GM12878 (cell line): ENCODE measurements at regions not wholly inside any gene's neighbourhood (a gene's known extent, or its start where the extent isn't known, plus 50 kb on each side); places are given as distances from the start of the nearest gene placed in this dataset.

Experiments
- CREB1 ChIP-seq: IDR thresholded peaks from 2 replicates; pipeline ENCODE4 v1.6.1; 2012; ENCODE audit warnings: low read depth, mild to moderate bottlenecking, inconsistent platforms
- CREM ChIP-seq: IDR thresholded peaks from 2 replicates; pipeline ENCODE4 v1.6.1; 2014; ENCODE audit warnings: antibody characterized with exemption, low read depth
- ETV6 ChIP-seq, 2 experiments: fragments of 450-650 bp in 1 of 2; IDR thresholded peaks in 1 of 2; conservative IDR thresholded peaks in 1 of 2; 2 replicates each; pipeline ENCODE4 v1.6.1; 2014; ENCODE audit warnings: antibody characterized with exemption in 1 of 2, borderline replicate concordance in 1 of 2, low read depth in 1 of 2, mild to moderate bottlenecking in 1 of 2, moderate library complexity in 1 of 2
- ZNF24 ChIP-seq: fragments of 450-650 bp; IDR thresholded peaks from 2 replicates; pipeline ENCODE4 v1.6.1; 2017; ENCODE audit warnings: antibody characterized with exemption, mild to moderate bottlenecking
- TF ChIP-seq, protein P1 (sequence below): IDR thresholded peaks from 2 replicates; pipeline ENCODE4 v1.6.1; 2012; ENCODE audit warnings: improper control_type of control experiment, low read depth, low read length; ENCODE audit not compliant: insufficient replicate concordance
- TF ChIP-seq, protein P2 (sequence below): fragments of 450-650 bp; IDR thresholded peaks from 2 replicates; pipeline ENCODE4 v1.6.1; 2016; ENCODE audit warnings: mild to moderate bottlenecking
- TF ChIP-seq, protein P3 (sequence below): fragments of 450-650 bp; formaldehyde crosslinking; IDR thresholded peaks from 2 replicates; pipeline ENCODE4 v1.4.0; 2022; ENCODE audit warnings: mild to moderate bottlenecking, moderate library complexity

DNA sequence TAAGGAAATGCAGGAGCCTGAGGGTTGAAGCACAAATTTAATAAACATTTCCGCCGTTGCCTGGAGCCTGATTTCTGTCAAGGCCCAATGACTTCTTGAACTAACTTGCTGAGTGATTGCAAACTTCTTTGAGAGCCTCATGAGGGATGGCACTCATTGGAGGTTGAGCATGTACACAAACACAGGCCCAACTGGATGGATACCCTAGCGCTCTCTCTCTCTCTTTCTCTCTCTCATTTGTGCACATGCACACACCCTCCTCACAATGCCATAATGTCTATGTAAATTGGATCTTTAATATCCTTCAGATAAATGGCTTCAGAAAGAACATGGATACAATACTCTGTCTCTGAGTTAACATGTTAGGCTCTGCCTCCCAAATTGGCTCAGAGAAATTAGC, 597.7 kb upstream of the CADM1 start (continued):
- TF ChIP-seq, protein P1, sequence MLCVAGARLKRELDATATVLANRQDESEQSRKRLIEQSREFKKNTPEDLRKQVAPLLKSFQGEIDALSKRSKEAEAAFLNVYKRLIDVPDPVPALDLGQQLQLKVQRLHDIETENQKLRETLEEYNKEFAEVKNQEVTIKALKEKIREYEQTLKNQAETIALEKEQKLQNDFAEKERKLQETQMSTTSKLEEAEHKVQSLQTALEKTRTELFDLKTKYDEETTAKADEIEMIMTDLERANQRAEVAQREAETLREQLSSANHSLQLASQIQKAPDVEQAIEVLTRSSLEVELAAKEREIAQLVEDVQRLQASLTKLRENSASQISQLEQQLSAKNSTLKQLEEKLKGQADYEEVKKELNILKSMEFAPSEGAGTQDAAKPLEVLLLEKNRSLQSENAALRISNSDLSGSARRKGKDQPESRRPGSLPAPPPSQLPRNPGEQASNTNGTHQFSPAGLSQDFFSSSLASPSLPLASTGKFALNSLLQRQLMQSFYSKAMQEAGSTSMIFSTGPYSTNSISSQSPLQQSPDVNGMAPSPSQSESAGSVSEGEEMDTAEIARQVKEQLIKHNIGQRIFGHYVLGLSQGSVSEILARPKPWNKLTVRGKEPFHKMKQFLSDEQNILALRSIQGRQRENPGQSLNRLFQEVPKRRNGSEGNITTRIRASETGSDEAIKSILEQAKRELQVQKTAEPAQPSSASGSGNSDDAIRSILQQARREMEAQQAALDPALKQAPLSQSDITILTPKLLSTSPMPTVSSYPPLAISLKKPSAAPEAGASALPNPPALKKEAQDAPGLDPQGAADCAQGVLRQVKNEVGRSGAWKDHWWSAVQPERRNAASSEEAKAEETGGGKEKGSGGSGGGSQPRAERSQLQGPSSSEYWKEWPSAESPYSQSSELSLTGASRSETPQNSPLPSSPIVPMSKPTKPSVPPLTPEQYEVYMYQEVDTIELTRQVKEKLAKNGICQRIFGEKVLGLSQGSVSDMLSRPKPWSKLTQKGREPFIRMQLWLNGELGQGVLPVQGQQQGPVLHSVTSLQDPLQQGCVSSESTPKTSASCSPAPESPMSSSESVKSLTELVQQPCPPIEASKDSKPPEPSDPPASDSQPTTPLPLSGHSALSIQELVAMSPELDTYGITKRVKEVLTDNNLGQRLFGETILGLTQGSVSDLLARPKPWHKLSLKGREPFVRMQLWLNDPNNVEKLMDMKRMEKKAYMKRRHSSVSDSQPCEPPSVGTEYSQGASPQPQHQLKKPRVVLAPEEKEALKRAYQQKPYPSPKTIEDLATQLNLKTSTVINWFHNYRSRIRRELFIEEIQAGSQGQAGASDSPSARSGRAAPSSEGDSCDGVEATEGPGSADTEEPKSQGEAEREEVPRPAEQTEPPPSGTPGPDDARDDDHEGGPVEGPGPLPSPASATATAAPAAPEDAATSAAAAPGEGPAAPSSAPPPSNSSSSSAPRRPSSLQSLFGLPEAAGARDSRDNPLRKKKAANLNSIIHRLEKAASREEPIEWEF: no peak
- TF ChIP-seq ZNF24: no peak
- TF ChIP-seq, protein P2, sequence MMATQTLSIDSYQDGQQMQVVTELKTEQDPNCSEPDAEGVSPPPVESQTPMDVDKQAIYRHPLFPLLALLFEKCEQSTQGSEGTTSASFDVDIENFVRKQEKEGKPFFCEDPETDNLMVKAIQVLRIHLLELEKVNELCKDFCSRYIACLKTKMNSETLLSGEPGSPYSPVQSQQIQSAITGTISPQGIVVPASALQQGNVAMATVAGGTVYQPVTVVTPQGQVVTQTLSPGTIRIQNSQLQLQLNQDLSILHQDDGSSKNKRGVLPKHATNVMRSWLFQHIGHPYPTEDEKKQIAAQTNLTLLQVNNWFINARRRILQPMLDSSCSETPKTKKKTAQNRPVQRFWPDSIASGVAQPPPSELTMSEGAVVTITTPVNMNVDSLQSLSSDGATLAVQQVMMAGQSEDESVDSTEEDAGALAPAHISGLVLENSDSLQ: no peak
- TF ChIP-seq, protein P3, sequence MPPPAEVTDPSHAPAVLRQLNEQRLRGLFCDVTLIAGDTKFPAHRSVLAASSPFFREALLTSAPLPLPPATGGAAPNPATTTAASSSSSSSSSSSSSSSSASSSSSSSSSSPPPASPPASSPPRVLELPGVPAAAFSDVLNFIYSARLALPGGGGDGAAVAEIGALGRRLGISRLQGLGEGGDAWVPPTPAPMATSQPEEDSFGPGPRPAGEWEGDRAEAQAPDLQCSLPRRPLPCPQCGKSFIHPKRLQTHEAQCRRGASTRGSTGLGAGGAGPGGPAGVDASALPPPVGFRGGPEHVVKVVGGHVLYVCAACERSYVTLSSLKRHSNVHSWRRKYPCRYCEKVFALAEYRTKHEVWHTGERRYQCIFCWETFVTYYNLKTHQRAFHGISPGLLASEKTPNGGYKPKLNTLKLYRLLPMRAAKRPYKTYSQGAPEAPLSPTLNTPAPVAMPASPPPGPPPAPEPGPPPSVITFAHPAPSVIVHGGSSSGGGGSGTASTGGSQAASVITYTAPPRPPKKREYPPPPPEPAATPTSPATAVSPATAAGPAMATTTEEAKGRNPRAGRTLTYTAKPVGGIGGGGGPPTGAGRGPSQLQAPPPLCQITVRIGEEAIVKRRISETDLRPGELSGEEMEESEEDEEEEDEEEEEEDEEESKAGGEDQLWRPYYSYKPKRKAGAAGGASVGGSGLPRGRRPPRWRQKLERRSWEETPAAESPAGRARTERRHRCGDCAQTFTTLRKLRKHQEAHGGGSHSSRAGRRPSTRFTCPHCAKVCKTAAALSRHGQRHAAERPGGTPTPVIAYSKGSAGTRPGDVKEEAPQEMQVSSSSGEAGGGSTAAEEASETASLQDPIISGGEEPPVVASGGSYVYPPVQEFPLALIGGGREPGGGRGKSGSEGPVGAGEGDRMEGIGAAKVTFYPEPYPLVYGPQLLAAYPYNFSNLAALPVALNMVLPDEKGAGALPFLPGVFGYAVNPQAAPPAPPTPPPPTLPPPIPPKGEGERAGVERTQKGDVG: no peak
- TF ChIP-seq CREM: no peak
- TF ChIP-seq ETV6 (conservative IDR thresholded peaks at IDR 0.05 in 1 of 2, IDR thresholded peaks at IDR 0.05 in 1 of 2; ENCODE audit: borderline replicate concordance in 1 of 2, low read depth in 1 of 2): no peak
- no peak for TF ChIP-seq CREB1
